Stimulated activated effector memory CD8-positive, alpha-beta T cell treated with anti-CD3 and anti-CD28 coated beads, Interleukin-12 subunit alpha, Interleukin-12 subunit beta, amount 100 ng/mL, for 72 hours (primary cell): ENCODE measurements at regions not wholly inside any gene's neighbourhood (a gene's known extent, or its start where the extent isn't known, plus 50 kb on each side); places are given as distances from the start of the nearest gene placed in this dataset.
A peak's percentile ranks its signal among the peaks of the same experiment; 100 is the strongest.
"Not testable (repeated sequence)": the region's sequence is repeated elsewhere in the genome, so short reads cannot be mapped to it uniquely, and the experiment has no call there.

Experiments
- ATAC-seq: fragments of 150-1000 bp; cut with Tn5 transposase; 2 replicates; pipeline ENCODE4 v1.10.0; 2021
- DNase-seq, 2 donors: peaks; one replicate each; pipeline ENCODE4 v3.0.0; 2021 to 2022; ENCODE audit warnings: low spot score in 2 of 2
- H3K27ac Mint-ChIP-seq: one replicate; pipeline ENCODE4 v1.8.0; 2022; ENCODE audit warnings: mild to moderate bottlenecking, mixed read lengths
- H3K36me3 Mint-ChIP-seq: one replicate; pipeline ENCODE4 v1.8.0; 2022; ENCODE audit warnings: mild to moderate bottlenecking, mixed read lengths
- H3K4me1 Mint-ChIP-seq: one replicate; pipeline ENCODE4 v1.8.0; 2022; ENCODE audit warnings: mixed read lengths
- H3K4me3 Mint-ChIP-seq: one replicate; pipeline ENCODE4 v1.8.0; 2022; ENCODE audit warnings: mild to moderate bottlenecking, mixed read lengths
- H3K9me3 Mint-ChIP-seq: one replicate; pipeline ENCODE4 v1.8.0; 2022; ENCODE audit warnings: mixed read lengths

- no peaks in the 10 kb centered on the region for H3K36me3 Mint-ChIP-seq
- peaks cover 15% of the 10 kb centered on the region for H3K9me3 Mint-ChIP-seq
- DNase-seq (no peak), ATAC-seq (no peak)
- H3K27ac Mint-ChIP-seq = no peak overlapping the region
- H3K4me3 Mint-ChIP-seq = no peak overlapping the region
- H3K4me1 Mint-ChIP-seq = peaks cover 5% of the 10 kb centered on the region
Measured at GRCh38 chr15:69686626-69687025, 234.0 kb downstream of the RPLP1 start.

GRCh38 chr15:69689133-69689532 lies 236.5 kb downstream of the RPLP1 start:
- no peak overlapping the region for H3K27ac Mint-ChIP-seq

GRCh38 chr15:69691307-69692015 lies 238.8 kb downstream of the RPLP1 start:
- Mint-ChIP-seq H3K4me1 (no peaks in the 10 kb centered on the region), H3K9me3 (peaks cover 15% of the 10 kb centered on the region), H3K36me3 (no peaks in the 10 kb centered on the region), H3K4me3 (no peak overlapping the region), H3K27ac (no peak overlapping the region)
- ATAC-seq = no peak
- no peak for DNase-seq

More at GRCh38 chr15:69689133-69689532, 236.5 kb downstream of the RPLP1 start:
- DNase-seq (no peak), ATAC-seq (no peak)
- Mint-ChIP-seq H3K9me3 (peaks cover 15% of the 10 kb centered on the region), H3K4me3 (no peak overlapping the region), H3K4me1 (no peaks in the 10 kb centered on the region), H3K36me3 (no peaks in the 10 kb centered on the region)

- H3K27ac Mint-ChIP-seq = no peak overlapping the region
Measured at GRCh38 chr15:69692342-69692741, 239.7 kb downstream of the RPLP1 start.

GRCh38 chr15:69693059-69693458 lies 240.4 kb downstream of the RPLP1 start:
- H3K27ac Mint-ChIP-seq = peak overlapping the region; percentile 53
- peaks cover 15% of the 10 kb centered on the region for H3K9me3 Mint-ChIP-seq
- peaks cover 2% of the 10 kb centered on the region for H3K4me1 Mint-ChIP-seq
- ATAC-seq (no peak), DNase-seq (no peak)
- no peaks in the 10 kb centered on the region for H3K36me3 Mint-ChIP-seq
- H3K4me3 Mint-ChIP-seq = no peak overlapping the region

More at GRCh38 chr15:69692342-69692741, 239.7 kb downstream of the RPLP1 start:
- H3K4me3 Mint-ChIP-seq = no peak overlapping the region
- ATAC-seq (no peak), DNase-seq (no peak)
- H3K4me1 Mint-ChIP-seq = no peaks in the 10 kb centered on the region
- H3K36me3 Mint-ChIP-seq = no peaks in the 10 kb centered on the region
- H3K9me3 Mint-ChIP-seq = peaks cover 15% of the 10 kb centered on the region

GRCh38 chr15:69696946-69697345 lies 244.3 kb downstream of the RPLP1 start:
- H3K4me3 Mint-ChIP-seq = no peak overlapping the region

GRCh38 chr15:69697916-69698315 lies 245.3 kb downstream of the RPLP1 start:
- Mint-ChIP-seq H3K4me1 (peaks cover 5% of the 10 kb centered on the region), H3K9me3 (no peaks in the 10 kb centered on the region), H3K4me3 (no peak overlapping the region), H3K36me3 (no peaks in the 10 kb centered on the region), H3K27ac (no peak overlapping the region)
- ATAC-seq (no peak), DNase-seq (no peak)

More at GRCh38 chr15:69696946-69697345, 244.3 kb downstream of the RPLP1 start:
- Mint-ChIP-seq H3K36me3 (no peaks in the 10 kb centered on the region), H3K4me1 (peaks cover 5% of the 10 kb centered on the region), H3K9me3 (no peaks in the 10 kb centered on the region), H3K27ac (no peak overlapping the region)
- ATAC-seq (no peak), DNase-seq (no peak)

GRCh38 chr15:69699096-69699495 lies 246.5 kb downstream of the RPLP1 start:
- DNase-seq (no peak), ATAC-seq (no peak)
- Mint-ChIP-seq H3K27ac (no peak overlapping the region), H3K4me1 (peaks cover 5% of the 10 kb centered on the region), H3K36me3 (no peaks in the 10 kb centered on the region), H3K9me3 (no peaks in the 10 kb centered on the region), H3K4me3 (no peak overlapping the region)

- H3K36me3 Mint-ChIP-seq = no peaks in the 10 kb centered on the region
- H3K9me3 Mint-ChIP-seq = no peaks in the 10 kb centered on the region
- H3K4me3 Mint-ChIP-seq = no peak overlapping the region
- ATAC-seq (peak; percentile 48), DNase-seq (no peak)
- H3K4me1 Mint-ChIP-seq = peaks cover 5% of the 10 kb centered on the region
- no peak overlapping the region for H3K27ac Mint-ChIP-seq
Measured at GRCh38 chr15:69700380-69700779, 247.8 kb downstream of the RPLP1 start.

GRCh38 chr15:69701198-69701597 lies 248.6 kb downstream of the RPLP1 start:
- no peaks in the 10 kb centered on the region for H3K36me3 Mint-ChIP-seq

GRCh38 chr15:69703532-69704187 lies 251.0 kb downstream of the RPLP1 start:
- ATAC-seq = no peak
- DNase-seq = no peak
- Mint-ChIP-seq H3K27ac (no peak overlapping the region), H3K36me3 (no peaks in the 10 kb centered on the region), H3K4me1 (peaks cover 16% of the 10 kb centered on the region), H3K4me3 (no peak overlapping the region), H3K9me3 (peaks cover 3% of the 10 kb centered on the region)

More at GRCh38 chr15:69701198-69701597, 248.6 kb downstream of the RPLP1 start:
- Mint-ChIP-seq H3K4me1 (peaks cover 11% of the 10 kb centered on the region), H3K27ac (no peak overlapping the region), H3K4me3 (no peak overlapping the region), H3K9me3 (no peaks in the 10 kb centered on the region)
- DNase-seq (no peak), ATAC-seq (no peak)

GRCh38 chr15:69704229-69704628 lies 251.6 kb downstream of the RPLP1 start:
- no peak for ATAC-seq
- Mint-ChIP-seq H3K9me3 (peaks cover 3% of the 10 kb centered on the region), H3K4me3 (no peak overlapping the region), H3K27ac (no peak overlapping the region), H3K36me3 (no peaks in the 10 kb centered on the region), H3K4me1 (peaks cover 16% of the 10 kb centered on the region)
- DNase-seq = no peak

- ATAC-seq (no peak), DNase-seq (no peak)
- Mint-ChIP-seq H3K27ac (no peak overlapping the region), H3K4me3 (no peak overlapping the region), H3K4me1 (peaks cover 16% of the 10 kb centered on the region), H3K36me3 (no peaks in the 10 kb centered on the region), H3K9me3 (peaks cover 5% of the 10 kb centered on the region)
Measured at GRCh38 chr15:69704700-69705099, 252.1 kb downstream of the RPLP1 start.

GRCh38 chr15:69706353-69707097 lies 253.9 kb downstream of the RPLP1 start:
- no peak for ATAC-seq
- no peak overlapping the region for H3K27ac Mint-ChIP-seq

GRCh38 chr15:69707241-69707640 lies 254.6 kb downstream of the RPLP1 start:
- ATAC-seq, H3K27ac Mint-ChIP-seq, H3K36me3 Mint-ChIP-seq, H3K4me3 Mint-ChIP-seq, H3K9me3 Mint-ChIP-seq, DNase-seq: not testable (repeated sequence)
- H3K4me1 Mint-ChIP-seq = peaks cover 29% of the 10 kb centered on the region

More at GRCh38 chr15:69706353-69707097, 253.9 kb downstream of the RPLP1 start:
- Mint-ChIP-seq H3K36me3 (no peaks in the 10 kb centered on the region), H3K4me3 (no peak overlapping the region), H3K9me3 (peaks cover 5% of the 10 kb centered on the region), H3K4me1 (peaks cover 28% of the 10 kb centered on the region)
- no peak for DNase-seq
